ENCODE measurements at regions not wholly inside any gene's neighbourhood (a gene's known extent, or its start where the extent isn't known, plus 50 kb on each side); places are given as distances from the start of the nearest gene placed in this dataset.

GRCh38 chr13:30827578-30827925, 78.5 kb upstream of the MEDAG start:
- Mint-ChIP-seq H3K27me3 (ENCODE audit: insufficient read depth) (peaks cover 38% of the 10 kb centered on the region), H3K4me1 (peaks cover 78% of the 10 kb centered on the region), H3K4me3 (peak overlapping the region; percentile 24), H3K36me3 (ENCODE audit: low read depth) (no peaks in the 10 kb centered on the region), H3K27ac (no peak overlapping the region), H3K9me3 (no peaks in the 10 kb centered on the region)
- Histone ChIP-seq H3K4me1 (ENCODE audit: control insufficient read depth, insufficient read depth, low read length) (peaks cover 30% of the 10 kb centered on the region), H3K36me3 (ENCODE audit: control insufficient read depth, insufficient read depth, low read length) (no peaks in the 10 kb centered on the region), H3K27ac (ENCODE audit: low read depth, low read length) (no peak overlapping the region), H3K9me3 (ENCODE audit: control insufficient read depth, low read length) (no peaks in the 10 kb centered on the region), H3K4me3 (ENCODE audit: low read length) (no peak overlapping the region), H3K9ac (ENCODE audit: extremely low read depth, low read length, poor library complexity, severe bottlenecking) (no peak overlapping the region), H3K27me3 (ENCODE audit: control insufficient read depth, insufficient read depth, low read length, poor library complexity, severe bottlenecking) (no peaks in the 10 kb centered on the region)
- DNase-seq = peak; percentile 53
- 88 to 90% methylated on average over 3 of the region's 3 CpGs for WGBS, 2 experiments (ENCODE audit: insufficient coverage in 1 of 2, insufficient read length in 1 of 2)
- no peak for TF ChIP-seq CTCF (conservative IDR thresholded peaks at IDR 0.05)

DNA sequence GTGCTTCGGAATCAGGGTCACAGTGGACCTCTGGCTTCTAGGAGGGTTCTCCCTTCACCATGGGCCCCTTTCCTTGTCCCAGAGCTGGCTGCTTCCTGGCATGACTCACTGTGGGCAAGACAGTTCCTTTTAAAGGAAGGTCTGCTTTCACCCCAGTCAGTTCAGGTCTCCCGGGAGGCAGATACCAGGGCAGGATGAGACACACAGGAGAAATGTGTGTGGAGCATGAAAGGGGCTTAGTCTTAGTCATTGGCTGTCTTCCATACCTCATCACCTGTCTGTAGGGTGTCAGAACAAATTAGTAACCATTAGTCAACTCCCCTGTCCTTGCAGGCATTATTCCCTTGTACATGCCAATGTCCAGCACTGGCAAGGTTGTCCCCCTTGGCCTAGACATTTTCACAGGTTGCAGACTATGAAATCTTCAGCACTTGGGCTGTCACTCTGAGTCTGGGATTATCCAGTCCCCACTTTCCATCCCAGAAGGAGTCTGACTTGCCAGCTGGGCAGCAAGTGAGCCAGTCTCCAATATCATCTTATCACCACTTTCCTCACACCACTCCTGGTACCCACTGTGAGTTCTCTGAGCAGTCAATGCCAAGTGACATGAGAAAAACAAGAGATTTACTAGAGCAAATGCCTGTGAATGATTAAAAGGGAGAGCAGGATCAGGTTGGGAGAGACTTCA, 76.8 kb upstream of the MEDAG start:
- no peak overlapping the region for H3K4me3 Mint-ChIP-seq
- peaks cover 25% of the 10 kb centered on the region for H3K4me1 ChIP-seq (ENCODE audit: control insufficient read depth, insufficient read depth, low read length)
- H3K36me3 ChIP-seq (ENCODE audit: control insufficient read depth, insufficient read depth, low read length) = no peaks in the 10 kb centered on the region
- no peak for TF ChIP-seq CTCF (conservative IDR thresholded peaks at IDR 0.05)
- H3K27me3 Mint-ChIP-seq (ENCODE audit: insufficient read depth) = peaks cover 38% of the 10 kb centered on the region
- peaks cover 65% of the 10 kb centered on the region for H3K4me1 Mint-ChIP-seq
- no peaks in the 10 kb centered on the region for H3K27me3 ChIP-seq (ENCODE audit: control insufficient read depth, insufficient read depth, low read length, poor library complexity, severe bottlenecking)
- no peak overlapping the region for H3K4me3 ChIP-seq (ENCODE audit: low read length)
- DNase-seq = no peak
- H3K9ac ChIP-seq (ENCODE audit: extremely low read depth, low read length, poor library complexity, severe bottlenecking) = no peak overlapping the region
- H3K9me3 Mint-ChIP-seq = no peaks in the 10 kb centered on the region
- no peaks in the 10 kb centered on the region for H3K36me3 Mint-ChIP-seq (ENCODE audit: low read depth)
- H3K27ac ChIP-seq (ENCODE audit: low read depth, low read length) = no peak overlapping the region
- 93 to 100% methylated on average over 1 to 2 of the region's 2 CpGs for WGBS, 2 experiments (ENCODE audit: insufficient coverage in 1 of 2, insufficient read length in 1 of 2)
- H3K9me3 ChIP-seq (ENCODE audit: control insufficient read depth, low read length) = no peaks in the 10 kb centered on the region
- H3K27ac Mint-ChIP-seq = no peak overlapping the region

DNA sequence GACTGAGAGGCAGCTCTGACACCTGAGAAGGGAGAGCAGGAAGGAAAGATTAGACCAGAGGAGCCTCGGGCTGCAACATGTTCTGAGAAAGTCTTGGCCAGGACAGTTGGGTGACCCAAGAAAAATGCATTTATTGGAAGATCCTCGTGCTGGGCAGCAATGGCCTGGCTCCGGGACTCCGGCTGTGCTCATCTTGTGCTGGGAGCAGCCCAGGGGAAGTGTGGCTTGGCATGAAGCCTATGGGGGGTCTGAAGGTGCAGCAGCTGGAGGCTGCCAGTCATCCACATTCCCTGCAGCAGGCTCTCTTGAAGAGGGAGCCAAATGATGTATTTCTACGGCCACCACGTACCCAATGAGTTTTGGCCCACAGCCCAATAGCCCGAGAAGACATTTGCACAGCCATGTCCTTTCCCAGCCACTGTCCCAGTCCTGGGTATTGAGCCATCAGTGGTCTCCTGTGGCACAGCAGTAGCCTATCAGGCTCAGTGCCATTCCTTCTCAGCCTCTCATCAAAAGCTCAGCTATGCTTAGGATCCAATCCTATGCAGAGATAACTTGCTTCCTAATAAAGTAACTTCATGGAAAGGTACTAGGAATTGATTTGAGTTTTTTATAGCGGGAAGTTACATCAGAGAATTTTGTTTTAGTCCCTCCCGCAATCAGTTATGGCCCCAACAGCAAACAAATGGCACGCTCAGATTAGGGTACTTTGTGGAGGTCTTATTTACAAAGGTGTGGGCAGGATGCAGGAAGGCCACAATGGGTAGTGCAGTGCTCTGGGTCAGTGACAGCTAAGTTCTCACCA, 76.0 kb upstream of the MEDAG start:
- WGBS, 2 experiments (ENCODE audit: insufficient coverage in 1 of 2, insufficient read length in 1 of 2) = 91 to 94% methylated on average over 8 to 10 of the region's 10 CpGs
- H3K36me3 Mint-ChIP-seq (ENCODE audit: low read depth) = no peaks in the 10 kb centered on the region
- peaks cover 40% of the 10 kb centered on the region for H3K27me3 Mint-ChIP-seq (ENCODE audit: insufficient read depth)

More for the DNA sequence above, 76.0 kb upstream of the MEDAG start:
- H3K27me3 ChIP-seq (ENCODE audit: control insufficient read depth, insufficient read depth, low read length, poor library complexity, severe bottlenecking) = no peaks in the 10 kb centered on the region
- H3K9me3 Mint-ChIP-seq = no peaks in the 10 kb centered on the region
- no peak overlapping the region for H3K27ac Mint-ChIP-seq
- no peak overlapping the region for H3K27ac ChIP-seq (ENCODE audit: low read depth, low read length)
- no peak overlapping the region for H3K9ac ChIP-seq (ENCODE audit: extremely low read depth, low read length, poor library complexity, severe bottlenecking)
- H3K4me3 Mint-ChIP-seq = no peak overlapping the region
- no peaks in the 10 kb centered on the region for H3K36me3 ChIP-seq (ENCODE audit: control insufficient read depth, insufficient read depth, low read length)
- H3K4me3 ChIP-seq (ENCODE audit: low read length) = no peak overlapping the region
- no peaks in the 10 kb centered on the region for H3K9me3 ChIP-seq (ENCODE audit: control insufficient read depth, low read length)
- peaks cover 58% of the 10 kb centered on the region for H3K4me1 Mint-ChIP-seq
- peaks cover 21% of the 10 kb centered on the region for H3K4me1 ChIP-seq (ENCODE audit: control insufficient read depth, insufficient read depth, low read length)
- no peak for TF ChIP-seq CTCF (conservative IDR thresholded peaks at IDR 0.05)
- no peak for DNase-seq
